A673 (cell line): ENCODE measurements at regions not wholly inside any gene's neighbourhood (a gene's known extent, or its start where the extent isn't known, plus 50 kb on each side); places are given as distances from the start of the nearest gene placed in this dataset.

Experiments used
- BruUV-seq: library from RNA; stranded (reverse); fragments of 400-500 nt; replicated peaks from 2 replicates; lab custom pipeline; 2021; lab: Mats Ljungman, UMichigan
- CTCF ChIA-PET: fragments of 300-600 bp; sonication (Branson Sonifier 250); formaldehyde crosslinking; loops from one replicate; lab custom pipeline; 2022; ENCODE audit warnings: antibody characterized with exemption; lab: Charles Lee
- POLR2A ChIA-PET: fragments of 300-600 bp; sonication (Branson Sonifier 250); formaldehyde crosslinking; loops from one replicate; lab custom pipeline; 2022; ENCODE audit warnings: antibody characterized with exemption; ENCODE audit not compliant: low non-redundant PET; lab: Charles Lee
- DNase-seq: peaks from one replicate; pipeline ENCODE4 v3.0.0-alpha.2; 2015; ENCODE audit warnings: low spot score
- H3K27ac ChIP-seq: fragments of 200-600 bp; sonication (generic); 2 replicates; pipeline ENCODE4 v1.5.1; 2016; ENCODE audit warnings: mixed run types, low read depth, mild to moderate bottlenecking, mixed read lengths, antibody characterized with exemption, low read length; ENCODE audit not compliant: poor library complexity, severe bottlenecking
- H3K27me3 ChIP-seq: fragments of 200-600 bp; sonication (generic); replicated peaks from 2 replicates; pipeline ENCODE4 v1.6.1; 2017; ENCODE audit warnings: mixed run types, low read depth, mild to moderate bottlenecking, mixed read lengths, antibody characterized with exemption, low read length; ENCODE audit not compliant: insufficient read depth, poor library complexity
- H3K36me3 ChIP-seq: fragments of 200-600 bp; sonication (generic); 2 replicates; pipeline ENCODE4 v1.6.1; 2016; ENCODE audit warnings: mixed run types, mild to moderate bottlenecking, mixed read lengths, antibody characterized with exemption, low read length; ENCODE audit not compliant: insufficient read depth, poor library complexity, severe bottlenecking
- H3K4me1 ChIP-seq: fragments of 200-600 bp; sonication (generic); 2 replicates; pipeline ENCODE4 v1.6.1; 2017; ENCODE audit warnings: mixed run types, mild to moderate bottlenecking, mixed read lengths, antibody characterized with exemption, low read length; ENCODE audit not compliant: insufficient read depth, poor library complexity, severe bottlenecking
- H3K4me3 ChIP-seq: fragments of 200-600 bp; sonication (generic); 2 replicates; pipeline ENCODE4 v1.5.1; 2016; ENCODE audit warnings: low read depth, mixed run types, mild to moderate bottlenecking, mixed read lengths, low read length; ENCODE audit not compliant: poor library complexity, severe bottlenecking
- H3K9me3 ChIP-seq: fragments of 200-600 bp; sonication (generic); 2 replicates; pipeline ENCODE4 v1.6.1; 2016; ENCODE audit warnings: mixed run types, low read depth, mild to moderate bottlenecking, mixed read lengths, antibody characterized with exemption, low read length; ENCODE audit not compliant: poor library complexity, severe bottlenecking
- CTCF ChIP-seq: fragments of 300-800, 200-600 bp; sonication (generic); conservative IDR thresholded peaks from 2 replicates; pipeline ENCODE4 v1.5.1; 2017; ENCODE audit warnings: low read depth, mild to moderate bottlenecking, antibody characterized with exemption, low read length, moderate library complexity, mixed read lengths
- EZH2 ChIP-seq: fragments of 200-600 bp; sonication (generic); IDR thresholded peaks from 2 replicates; pipeline ENCODE4 v1.6.1; 2017; ENCODE audit warnings: borderline replicate concordance, low read depth, mild to moderate bottlenecking, mixed read lengths, antibody characterized with exemption, low read length; ENCODE audit not compliant: poor library complexity, severe bottlenecking
- intact Hi-C: fragments of 100-400 bp; cut with micrococcal nuclease; formaldehyde crosslinking; loops from one replicate; pipeline ENCODE4 v1.10.0; 2022; ENCODE audit not compliant: unreplicated experiment

GRCh38 chr14:97442363-97442762 lies 645.2 kb downstream of the VRK1 start:
- TF ChIP-seq CTCF, result no peak
- TF ChIP-seq EZH2, result no peak
- CTCF ChIA-PET, result no interaction called here
- POLR2A ChIA-PET, result no interaction called here
- DNase-seq, result no peak
- Histone ChIP-seq H3K4me3 (no peak overlapping the region), H3K9me3 (no peaks in the 10 kb centered on the region), H3K27me3 (no peaks in the 10 kb centered on the region), H3K4me1 (peaks cover 7% of the 10 kb centered on the region), H3K27ac (no peak overlapping the region), H3K36me3 (no peaks in the 10 kb centered on the region)
- intact Hi-C loops, result no loop called here
- no TSS peak for BruUV-seq

GRCh38 chr14:97443412-97443811 lies 646.2 kb downstream of the VRK1 start:
- no TSS peak for BruUV-seq
- no peak for DNase-seq
- intact Hi-C loops, result no loop called here
- no peaks in the 10 kb centered on the region for H3K9me3 ChIP-seq
- POLR2A ChIA-PET, result no interaction called here
- peaks cover 7% of the 10 kb centered on the region for H3K4me1 ChIP-seq
- H3K27me3 ChIP-seq, result no peaks in the 10 kb centered on the region
- H3K4me3 ChIP-seq, result no peak overlapping the region
- H3K27ac ChIP-seq, result no peak overlapping the region
- TF ChIP-seq CTCF (no peak), EZH2 (no peak)
- CTCF ChIA-PET, result no interaction called here
- no peaks in the 10 kb centered on the region for H3K36me3 ChIP-seq

DNA sequence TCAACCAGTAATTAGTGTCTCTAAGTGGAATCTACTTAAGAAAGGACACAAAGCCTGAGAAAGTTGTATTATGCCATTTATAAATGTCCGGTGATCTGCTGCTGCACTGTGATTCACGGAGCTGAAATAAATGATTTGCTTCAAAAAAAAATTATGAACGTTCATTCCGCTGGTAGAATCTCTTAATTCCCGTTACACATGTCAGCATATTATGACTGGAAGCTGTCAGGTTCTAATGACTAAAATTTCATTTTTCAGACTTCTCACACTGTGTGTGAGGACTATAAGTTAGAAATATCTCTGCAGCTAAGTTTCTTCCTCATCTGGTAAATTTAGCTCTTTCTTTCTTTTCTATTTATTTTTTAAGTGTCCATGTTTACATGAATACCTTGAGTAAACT lies 647.1 kb downstream of the VRK1 start:
- TF ChIP-seq EZH2 (no peak), CTCF (no peak)
- H3K4me3 ChIP-seq, result no peak overlapping the region
- peaks cover 7% of the 10 kb centered on the region for H3K4me1 ChIP-seq
- no peak overlapping the region for H3K27ac ChIP-seq
- POLR2A ChIA-PET, result no interaction called here
- no peaks in the 10 kb centered on the region for H3K36me3 ChIP-seq
- no peaks in the 10 kb centered on the region for H3K9me3 ChIP-seq
- no peak for DNase-seq
- CTCF ChIA-PET, result no interaction called here
- intact Hi-C loops, result no loop called here
- no peaks in the 10 kb centered on the region for H3K27me3 ChIP-seq
- BruUV-seq, result no TSS peak
